Kidney capillary endothelial cell (primary cell): ENCODE measurements at regions not wholly inside any gene's neighbourhood (a gene's known extent, or its start where the extent isn't known, plus 50 kb on each side); places are given as distances from the start of the nearest gene placed in this dataset.

Experiments
- DNase-seq: peaks from one replicate; pipeline ENCODE4 v3.0.0-alpha.2; 2018; ENCODE audit warnings: low spot score

DNA sequence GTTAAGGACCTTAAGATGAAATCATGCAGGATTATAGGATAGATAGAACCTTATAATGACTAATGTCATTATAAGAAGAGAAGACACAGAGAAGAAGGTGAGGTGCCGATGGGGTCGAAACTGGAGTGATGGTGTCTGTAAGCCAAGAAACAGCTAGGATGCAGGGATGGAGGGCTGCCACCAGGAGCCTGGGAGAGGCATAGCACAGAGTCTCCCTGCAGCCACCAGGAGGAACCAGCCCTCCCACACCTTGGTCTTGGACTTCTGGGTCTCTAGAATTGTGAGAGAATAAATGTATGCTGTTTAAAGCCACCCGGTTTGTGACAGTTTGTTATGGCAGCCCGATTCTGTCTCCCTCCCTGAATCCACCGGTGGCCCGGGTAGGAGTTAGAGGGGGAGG lies 337.2 kb upstream of the AJAP1 start:
- no peak for DNase-seq

DNA sequence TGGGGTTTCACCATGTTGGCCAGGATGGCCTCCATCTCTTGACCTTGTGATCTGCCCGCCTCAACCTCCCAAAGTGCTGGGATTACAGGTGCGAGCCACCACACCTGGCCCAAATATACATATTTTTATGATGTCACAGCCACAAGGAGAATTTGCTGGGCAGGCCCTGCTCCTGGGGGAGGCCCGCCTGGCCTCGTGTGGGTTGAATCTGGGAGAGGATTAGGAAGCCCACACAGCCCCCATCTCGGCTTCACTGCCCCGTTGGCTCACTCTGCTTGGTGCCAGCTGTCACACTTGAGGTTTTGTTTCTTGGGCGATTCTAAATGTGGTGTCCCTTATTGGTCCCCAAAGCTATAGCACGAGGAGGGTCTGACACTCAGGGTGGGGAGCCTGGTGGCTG lies 335.7 kb upstream of the AJAP1 start:
- DNase-seq: no peak

DNA sequence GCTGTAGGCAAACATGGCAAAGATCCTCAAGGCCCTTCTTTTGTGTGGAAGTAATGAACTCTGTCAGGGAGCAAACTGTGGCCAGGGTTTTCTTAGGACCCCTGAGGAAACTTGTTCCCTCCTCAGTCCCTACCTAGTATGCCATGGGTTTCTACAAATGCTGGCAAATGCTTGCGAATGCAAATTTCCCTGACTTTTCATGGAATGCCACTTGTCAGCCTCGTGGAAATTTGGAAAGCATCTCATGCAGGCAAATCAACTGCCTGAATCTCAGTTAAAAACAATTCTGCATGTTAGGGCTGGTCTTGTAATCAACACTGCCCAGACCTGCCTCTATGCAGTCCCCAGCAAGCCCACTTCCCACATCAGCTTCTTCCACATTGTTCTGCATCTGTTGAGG lies 334.9 kb upstream of the AJAP1 start:
- no peak for DNase-seq

DNA sequence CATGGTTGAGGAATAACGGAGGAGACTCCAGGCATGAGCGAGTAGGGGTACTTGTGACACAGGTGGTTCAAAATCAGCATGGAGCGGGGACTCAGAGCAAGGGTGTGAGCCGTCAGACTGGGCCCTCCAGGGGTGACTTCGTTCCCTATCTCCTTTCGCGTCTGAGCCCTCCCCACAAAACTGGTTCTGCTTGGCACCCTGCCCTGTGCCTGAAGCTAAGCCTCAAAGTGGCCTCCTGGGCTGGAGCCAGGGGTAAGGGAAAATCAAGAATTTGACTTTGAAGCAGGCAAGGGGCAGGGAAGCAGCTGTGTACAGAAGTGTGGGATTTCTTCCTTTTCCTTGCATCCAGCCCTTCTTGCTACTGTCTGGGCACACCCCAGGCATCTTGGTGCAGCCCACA lies 331.5 kb upstream of the AJAP1 start:
- DNase-seq: no peak

DNA sequence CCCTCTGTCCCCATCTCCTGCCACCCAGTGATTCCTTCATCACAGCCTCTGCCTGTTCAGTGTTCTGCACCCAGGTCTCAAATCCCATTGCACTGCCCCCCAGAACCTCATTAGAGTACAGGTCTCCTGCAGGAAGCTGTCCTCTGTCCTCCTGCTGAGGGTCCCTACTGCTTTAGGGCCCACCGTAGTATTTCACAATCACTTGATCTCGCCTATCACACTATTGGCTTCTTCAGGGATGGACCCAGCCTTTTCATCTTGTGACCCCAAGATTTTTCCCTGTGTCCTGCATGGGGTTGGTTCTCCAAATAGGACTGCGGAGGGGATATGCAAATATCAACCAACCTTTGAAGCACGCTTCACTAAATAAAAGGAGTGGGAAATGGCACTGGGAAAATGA lies 331.1 kb upstream of the AJAP1 start:
- DNase-seq: no peak

DNA sequence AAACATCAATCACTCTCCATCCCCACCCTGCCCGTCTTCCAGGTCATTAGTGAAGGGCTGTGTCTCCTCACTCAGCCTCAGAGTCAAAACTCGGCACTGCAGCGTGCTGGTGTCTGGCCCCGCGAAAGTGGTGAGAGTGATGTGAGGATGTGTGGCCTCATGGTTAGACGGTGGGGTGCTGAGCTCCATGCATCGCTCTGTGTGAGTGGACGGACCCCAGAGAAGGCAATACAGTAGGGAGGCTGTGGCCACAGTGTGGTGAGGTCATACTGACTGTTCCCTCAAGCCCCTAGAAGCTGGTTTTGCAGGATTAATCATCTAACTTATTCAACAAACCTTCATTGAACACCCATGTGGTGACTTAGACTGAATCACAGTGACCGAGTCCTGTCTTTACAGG lies 329.9 kb upstream of the AJAP1 start:
- DNase-seq: no peak

DNA sequence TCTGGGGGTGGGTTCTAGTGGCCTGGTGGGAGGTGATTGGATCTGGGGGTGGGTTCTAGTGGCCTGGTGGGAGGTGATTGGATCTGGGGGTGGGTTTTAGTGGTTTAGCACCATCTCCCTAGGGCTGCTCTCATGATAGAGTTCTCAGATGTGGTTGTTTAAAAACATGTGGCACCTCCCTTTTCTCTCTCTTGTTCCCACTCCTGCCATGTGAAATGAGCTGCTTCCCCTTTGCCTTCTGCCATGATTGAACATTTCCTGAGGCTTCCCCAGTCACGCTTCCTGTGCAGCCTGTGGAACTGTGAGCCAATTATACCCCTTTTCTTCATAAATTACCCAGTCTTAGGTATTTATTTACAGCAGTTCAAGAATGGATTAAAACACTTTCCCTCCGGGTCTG lies 327.3 kb upstream of the AJAP1 start:
- DNase-seq: no peak

DNA sequence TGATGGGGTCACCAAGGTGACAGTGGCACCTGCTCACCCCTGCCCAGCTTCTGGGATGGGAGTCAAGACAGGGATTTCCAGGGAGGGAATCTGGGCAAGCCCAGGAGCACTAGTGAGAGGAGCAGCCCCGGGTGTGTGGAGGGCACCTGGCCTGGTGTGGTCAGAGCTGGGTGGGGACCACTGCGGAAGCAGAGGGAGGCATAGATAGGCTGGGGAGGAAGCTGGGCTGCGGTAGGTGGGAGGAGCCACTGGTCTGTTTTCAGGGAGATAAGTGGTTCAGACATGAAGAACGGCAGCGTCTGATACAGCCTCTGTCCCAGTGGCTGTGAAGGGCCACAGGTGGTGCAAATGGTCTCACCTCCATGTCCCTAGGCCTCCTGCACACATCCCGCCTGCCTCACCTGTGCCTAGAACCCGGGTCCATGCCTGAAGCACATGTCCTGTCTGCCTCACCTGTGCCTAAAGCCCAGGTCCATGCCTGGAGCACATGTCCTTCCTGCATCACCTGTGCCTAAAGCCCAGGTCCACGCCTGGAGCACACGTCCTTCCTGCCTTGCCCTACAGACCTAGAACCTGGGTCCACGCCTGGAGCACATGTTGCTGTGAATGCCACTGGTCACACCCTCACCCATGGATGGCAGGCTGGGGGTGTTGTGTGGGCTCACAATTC lies 325.9 kb upstream of the AJAP1 start:
- no peak for DNase-seq

DNA sequence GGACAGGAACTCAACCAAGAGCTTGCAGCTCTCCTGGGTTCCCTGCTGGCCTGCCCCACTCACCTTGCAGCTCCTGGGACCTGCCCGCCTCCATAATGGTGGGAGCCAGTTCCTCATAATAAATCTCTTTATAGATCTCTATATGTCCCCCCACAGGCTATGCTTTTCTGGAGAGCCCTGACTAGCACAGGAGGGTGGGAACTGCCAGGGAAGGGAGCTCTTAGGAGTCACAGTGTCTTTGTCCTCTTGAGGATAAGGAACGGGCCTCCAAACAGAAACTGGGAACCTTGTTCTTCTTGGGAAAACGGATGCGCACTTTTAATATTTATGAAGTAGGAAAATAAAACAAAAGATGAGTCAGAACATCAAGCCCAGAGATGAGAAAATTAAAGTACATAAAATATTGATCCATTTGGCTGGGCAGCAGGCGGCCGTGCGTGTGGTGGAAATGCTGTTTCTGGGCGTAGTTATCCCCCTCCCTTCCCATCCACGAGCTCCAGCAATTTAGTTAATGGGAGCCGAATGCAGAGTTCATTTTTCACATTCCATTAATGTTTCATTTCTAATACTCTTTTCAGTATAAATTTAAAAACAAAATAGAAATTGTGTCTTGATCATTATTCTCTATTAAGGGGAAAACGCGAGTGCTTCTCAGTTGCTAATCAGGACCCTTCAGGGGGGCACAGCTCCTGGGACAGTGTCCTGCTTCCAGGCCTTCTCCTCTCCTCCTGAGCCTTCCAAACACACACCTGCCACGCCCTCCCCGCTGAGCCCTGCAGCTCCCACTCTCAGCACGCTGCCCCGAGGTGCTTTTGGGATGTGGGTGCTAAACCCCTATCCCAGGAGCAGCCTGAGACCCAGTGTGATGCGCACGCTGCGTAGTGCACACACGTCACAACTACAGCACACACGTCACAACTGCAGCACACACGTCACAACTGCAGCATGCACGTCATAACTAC lies 323.3 kb upstream of the AJAP1 start:
- DNase-seq: no peak

DNA sequence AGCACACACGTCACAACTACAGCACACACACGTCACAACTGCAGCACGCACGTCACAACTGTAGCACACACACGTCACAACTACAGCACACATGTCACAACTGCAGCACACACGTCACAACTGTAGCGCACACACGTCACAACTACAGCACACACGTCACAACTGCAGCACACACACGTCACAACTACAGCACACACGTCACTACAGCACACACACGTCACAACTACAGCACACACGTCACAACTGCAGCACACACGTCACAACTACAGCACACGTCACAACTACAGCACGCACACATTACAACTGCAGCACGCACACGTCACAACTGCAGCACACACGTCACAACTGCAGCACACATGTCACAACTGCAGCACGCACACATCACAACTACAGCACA lies 322.6 kb upstream of the AJAP1 start:
- no peak for DNase-seq

DNA sequence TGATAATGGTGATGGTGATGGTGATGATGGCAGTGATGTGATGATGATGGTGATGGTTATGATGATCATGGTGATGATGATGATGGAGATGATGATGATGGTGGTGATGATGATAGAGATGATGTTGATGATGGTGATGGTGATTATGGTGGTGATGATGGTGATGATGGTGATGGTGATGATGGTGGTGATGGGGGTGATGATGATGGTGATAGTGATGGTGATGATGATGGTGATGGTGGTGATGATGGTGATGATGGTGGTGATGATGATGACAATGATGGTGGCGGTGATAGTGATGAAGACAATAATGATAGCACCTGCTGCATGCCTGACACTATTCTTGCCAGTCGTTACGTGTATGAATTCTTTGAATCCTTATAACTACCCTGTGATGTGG lies 317.9 kb upstream of the AJAP1 start:
- no peak for DNase-seq

DNA sequence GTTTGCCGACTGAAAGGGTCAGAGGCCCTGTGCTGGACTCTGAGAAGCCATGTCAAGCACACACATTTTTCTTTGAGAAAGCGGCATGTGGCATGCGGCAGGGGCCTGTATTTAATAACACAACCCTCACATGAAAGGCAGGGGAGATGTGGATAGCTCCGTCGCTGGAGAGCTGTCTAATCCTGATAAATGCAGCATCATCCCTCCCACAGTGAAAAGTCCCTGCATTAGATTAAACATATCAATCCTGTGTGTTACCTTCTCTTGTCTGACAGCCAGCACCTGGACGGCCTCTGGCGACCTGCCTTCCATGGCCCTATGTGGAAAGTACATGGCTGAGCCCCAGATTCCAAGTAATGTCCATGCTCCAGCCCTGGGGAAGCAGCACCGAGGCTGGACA lies 313.0 kb upstream of the AJAP1 start:
- DNase-seq: no peak

DNA sequence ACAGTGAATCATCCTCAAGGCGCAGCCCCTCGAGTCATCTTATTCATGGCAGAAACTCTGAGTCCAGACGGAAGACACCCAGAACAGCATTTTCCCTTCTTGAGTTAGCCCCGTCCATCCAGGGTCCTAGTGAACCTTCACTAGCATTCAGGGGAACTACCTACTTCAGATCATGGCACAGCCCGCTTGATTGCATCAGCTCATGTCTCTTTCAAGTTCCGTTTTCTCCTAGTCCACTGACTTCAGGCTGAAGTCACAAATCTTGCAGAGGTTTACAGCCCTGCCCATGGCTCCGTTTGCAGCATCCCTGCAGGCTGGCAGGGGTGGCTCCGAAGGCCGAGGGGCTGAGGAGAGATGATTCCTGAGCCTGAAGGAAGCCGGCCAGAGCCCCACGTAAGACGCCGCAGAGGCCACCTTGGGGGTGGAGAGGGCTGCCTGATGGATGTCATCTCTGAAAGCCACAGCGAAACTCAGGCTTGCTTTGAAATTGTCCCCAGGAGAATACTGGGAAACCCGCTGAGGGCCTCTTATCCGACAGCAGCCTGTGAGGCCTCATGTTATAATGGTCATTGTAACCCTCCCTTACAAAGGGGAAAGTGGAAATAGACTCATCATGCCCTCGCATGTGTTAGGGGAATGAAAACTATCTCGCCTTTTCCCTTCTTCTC lies 310.2 kb upstream of the AJAP1 start:
- no peak for DNase-seq

DNA sequence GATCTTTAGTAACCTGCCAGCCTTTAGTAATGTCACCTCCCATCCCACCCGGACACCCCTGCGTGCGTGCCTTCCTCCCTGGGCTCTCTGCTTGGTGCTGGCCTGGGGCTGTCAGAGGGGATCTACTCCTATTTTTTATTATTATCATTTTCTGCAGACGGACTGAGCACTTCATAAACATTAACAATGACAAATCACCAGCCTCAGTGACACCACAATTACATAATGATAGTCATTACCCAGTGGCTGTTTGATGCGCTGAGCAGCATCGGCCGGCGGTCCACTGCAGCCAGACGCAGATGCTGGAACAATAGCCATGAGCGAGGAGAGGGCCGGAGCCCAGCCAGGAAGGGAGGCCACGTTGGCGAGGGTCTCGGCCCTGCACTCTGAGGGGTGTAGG lies 309.3 kb upstream of the AJAP1 start:
- DNase-seq: no peak

DNA sequence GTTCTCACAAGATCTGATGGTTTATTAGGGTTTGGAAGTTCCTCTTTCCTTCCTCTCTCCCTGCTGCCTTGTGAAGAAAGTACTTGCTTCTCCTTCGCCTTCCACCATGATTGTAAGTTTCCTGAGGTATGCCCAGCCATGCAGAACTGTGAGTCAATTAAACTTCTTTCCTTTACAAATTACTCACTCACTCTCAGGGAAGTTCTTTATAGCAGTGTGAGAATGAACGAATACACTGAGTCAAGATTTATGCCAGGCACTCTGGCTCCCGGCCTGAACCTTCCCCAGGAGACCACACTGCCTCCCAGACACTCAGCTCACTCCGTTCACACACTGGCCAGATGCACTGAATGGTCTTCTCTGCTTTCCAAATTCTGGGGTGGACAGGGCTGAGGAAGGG lies 308.3 kb upstream of the AJAP1 start:
- DNase-seq: no peak

DNA sequence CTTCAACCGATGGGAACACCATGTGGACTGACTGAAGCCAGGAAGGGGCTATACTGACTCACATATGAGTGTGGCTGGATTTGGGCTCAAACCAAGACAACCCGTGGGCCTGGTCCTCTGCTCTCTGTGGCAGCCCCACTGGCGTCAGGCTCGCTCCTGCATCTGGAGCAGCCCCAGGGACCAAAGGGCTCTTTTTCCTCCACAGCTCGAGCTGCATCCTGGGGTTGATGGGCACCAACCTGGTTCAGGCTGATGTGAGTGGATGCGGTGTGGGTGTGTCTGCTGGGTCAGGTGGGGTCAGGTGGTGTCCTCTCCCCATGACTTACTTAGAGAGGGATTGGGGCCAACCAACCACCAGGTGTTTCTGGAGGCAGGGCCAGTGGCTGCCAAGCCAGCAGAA lies 303.0 kb upstream of the AJAP1 start:
- no peak for DNase-seq

DNA sequence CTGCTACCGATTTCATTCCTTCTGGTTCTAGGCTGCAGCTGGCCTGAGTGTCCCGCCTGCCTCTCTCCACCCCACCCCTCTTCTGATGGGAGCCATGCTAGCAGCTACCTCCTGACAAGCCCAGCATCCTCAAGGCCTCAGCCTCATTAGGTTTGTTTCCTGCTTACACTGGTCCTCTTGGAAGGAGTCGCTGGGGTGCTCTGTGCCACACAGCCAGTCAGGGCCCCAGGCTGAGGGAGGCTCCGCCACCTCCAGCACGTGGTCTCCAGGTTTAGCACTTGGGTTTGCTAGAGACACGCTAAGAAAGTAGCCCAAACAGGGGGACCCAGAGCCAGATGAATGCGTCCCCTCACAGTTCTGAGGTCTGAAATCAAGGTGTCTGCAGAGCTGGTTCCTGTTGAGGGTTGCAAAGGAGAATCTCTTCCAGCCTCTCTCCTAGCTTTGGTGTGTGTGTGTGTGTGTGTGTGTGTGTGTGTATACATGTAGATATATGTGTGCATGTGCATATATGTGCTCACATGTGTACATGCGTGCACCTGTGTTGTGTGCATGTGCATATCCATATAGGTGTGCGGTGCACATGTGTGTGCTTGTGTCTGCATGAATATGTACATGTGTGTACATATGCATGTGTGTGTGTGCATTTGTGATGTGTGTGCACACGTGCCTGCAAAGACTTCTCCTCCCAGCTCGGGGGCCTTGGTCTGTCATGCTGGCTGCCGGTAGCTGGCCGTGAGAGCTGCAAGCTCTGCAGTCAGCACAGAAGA lies 301.1 kb upstream of the AJAP1 start:
- DNase-seq: no peak

DNA sequence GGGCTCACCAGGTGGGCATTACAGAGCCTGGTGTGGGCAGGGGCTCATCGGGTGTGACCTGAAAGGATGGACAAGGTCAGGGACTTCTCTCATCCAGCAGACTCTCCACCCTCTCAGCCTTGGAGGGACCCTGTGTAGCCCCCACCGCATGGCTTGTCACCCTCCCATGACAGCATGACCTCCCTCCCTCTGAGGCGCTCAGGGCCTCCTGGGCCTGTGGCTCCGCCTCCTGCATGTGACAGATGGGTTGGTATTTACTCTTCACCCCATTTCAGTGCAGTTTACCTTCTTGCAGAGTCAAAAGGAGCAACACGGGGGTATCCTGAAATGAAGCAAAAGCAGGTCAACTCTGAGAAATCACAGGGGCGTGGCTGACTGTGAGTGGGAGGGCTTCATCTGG lies 298.6 kb upstream of the AJAP1 start:
- DNase-seq: no peak

DNA sequence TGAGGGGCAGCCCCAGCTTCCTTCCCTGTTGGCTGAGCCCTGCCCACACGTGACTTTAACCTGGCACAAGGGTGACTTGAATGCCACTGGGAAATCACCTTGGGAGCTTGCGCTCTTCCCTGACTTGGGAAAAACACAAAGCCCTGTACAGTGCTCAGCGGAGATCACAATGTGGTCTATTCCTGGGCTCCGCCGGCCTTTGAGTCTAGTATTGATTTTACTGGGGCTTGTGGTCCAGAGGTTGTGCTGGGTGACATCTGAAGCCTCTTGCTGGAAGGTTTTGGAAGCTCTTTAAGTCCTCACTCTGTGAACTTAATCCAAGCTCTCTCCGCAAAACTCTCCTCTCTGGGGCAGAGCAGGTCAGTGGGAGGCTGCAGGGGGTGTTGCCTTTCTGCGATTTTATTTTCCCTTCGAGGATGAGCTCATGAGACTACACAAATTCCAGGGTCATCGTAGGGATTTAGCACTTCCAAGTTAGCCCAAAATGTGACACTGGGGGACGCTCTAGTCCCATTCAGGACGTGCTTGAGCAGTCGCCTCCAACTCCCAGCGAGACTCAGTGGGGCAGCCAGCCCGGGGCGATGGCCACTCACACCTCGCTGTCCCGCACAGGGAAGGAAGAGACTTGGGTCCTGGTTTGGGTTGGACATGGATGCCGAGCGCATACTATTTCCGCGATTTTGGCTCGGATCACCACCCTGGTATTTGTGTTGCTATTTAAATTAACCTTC lies 291.9 kb upstream of the AJAP1 start:
- no peak for DNase-seq

DNA sequence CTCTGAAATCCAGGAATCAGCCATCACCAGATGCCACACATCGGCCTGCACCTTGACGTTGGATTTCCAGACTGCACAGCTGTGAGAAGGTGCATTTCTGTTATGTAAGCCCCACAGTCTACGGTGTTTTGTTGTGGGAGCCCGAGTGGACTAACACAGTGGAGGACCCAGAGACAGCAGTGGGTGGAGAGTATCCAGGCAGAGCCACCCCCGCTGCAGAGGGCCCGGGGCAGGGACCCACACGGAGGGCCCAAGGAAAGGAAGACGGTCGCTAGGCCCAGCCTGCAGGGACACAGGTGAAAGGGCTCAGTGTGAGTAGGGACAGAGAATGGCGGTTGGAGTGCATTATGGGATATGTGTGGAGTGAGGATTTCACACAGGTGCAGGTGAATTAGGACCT lies 288.3 kb upstream of the AJAP1 start:
- no peak for DNase-seq

DNA sequence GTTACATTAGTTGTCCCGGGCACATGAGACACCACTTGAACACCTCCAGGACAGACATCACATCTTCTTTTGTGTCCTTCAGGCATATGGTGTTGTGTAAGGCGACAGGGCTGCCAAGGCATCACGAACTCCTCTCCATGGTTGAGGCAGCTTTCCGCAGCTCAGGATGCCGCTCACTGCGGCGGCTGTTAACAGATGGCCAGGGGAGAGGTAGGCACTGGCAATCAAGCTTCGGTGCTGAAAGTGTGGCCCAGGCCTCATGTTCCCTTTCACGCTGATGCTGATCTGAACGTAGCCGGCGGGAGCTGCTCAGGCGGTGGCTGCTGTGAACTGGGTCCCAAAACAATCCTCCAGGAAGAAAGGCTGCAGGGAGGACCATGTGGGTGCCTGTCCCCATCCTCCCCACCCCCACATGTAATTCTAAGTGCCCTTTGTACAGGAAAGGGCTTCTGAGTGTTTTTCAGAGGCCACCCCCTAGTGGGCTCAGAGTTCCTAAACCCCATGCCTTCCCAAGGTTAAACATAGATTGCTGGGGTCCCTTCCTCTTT lies 287.1 kb upstream of the AJAP1 start:
- no peak for DNase-seq
